CD4-positive, alpha-beta T cell treated with Interleukin-12 subunit alpha and Interleukin-12 subunit beta, for 1 hour (primary cell): ENCODE measurements at regions not wholly inside any gene's neighbourhood (a gene's known extent, or its start where the extent isn't known, plus 50 kb on each side); places are given as distances from the start of the nearest gene placed in this dataset.

Source experiments
- DNase-seq: peaks from one replicate; pipeline ENCODE4 v3.0.0-alpha.2; 2020

- no peak for DNase-seq
Measured at GRCh38 chr9:80964374-80964773, 725.0 kb downstream of the TLE1 start.

GRCh38 chr9:80957801-80958200 lies 731.5 kb downstream of the TLE1 start:
- no peak for DNase-seq

DNA sequence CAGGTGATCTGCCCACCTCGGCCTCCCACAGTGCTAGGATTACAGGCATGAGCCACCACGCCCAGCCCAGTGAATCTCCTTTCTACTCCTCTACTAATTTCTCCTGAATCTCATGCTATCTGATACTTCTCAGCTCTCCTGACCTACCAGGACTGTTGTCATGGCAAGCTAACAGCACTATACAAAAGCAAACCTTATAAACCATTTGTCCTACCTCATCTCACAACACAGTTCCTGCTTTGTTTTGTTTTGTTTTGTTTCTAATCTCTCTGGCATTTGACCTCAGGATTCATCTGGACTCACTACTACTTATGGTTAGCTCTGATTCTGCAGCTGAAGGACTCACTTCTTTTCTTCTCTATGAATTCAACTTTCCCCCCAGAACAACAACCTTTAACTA lies 734.8 kb downstream of the TLE1 start:
- DNase-seq: no peak

DNA sequence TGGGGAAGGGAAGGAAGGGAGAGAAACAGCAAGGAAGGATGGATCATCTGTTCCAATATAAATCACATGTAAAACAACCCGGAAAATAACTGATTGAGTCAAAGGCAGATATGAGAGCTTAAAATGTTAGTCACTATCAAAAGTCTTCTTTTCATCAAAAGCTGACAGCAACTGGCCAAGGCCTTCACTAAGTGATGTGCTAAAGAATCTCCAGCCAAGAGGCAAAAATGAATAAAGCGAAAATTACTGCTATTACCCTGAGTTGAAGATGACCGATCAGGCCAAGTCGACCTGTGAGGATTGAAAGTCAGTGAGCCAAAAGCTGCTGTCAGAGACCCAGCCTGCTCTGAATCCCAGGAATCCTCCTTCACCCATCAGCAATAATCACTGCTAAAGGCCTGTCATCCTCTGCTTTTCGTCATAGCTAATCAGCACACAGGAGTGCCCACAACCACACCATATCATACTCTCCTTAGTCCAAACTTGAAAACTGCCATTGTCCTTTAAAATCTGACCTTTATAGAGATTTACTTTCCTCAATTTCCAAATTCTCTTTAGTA lies 736.9 kb downstream of the TLE1 start:
- no peak for DNase-seq

GRCh38 chr9:80951675-80952074 lies 737.7 kb downstream of the TLE1 start:
- DNase-seq: no peak

DNA sequence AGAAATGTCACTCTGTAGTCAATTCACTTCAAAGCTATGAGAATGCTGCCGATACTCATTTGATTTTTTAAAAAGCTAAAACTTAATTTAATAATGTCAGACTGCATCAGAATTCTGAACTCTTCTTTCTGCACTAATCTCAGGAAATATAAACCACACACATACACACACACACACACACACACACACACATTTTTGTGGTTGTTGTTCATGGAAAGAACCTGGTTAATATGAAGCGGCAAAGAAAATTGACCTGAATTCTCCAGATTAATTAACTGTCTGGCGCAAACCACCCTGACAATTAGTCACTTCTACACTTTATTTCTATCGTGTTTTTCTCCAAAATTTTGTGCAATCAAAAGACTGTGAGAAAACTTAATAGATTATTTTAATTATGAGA lies 740.5 kb downstream of the TLE1 start:
- DNase-seq: no peak

- no peak for DNase-seq
Measured at GRCh38 chr9:80948066-80948465, 741.3 kb downstream of the TLE1 start.

DNA sequence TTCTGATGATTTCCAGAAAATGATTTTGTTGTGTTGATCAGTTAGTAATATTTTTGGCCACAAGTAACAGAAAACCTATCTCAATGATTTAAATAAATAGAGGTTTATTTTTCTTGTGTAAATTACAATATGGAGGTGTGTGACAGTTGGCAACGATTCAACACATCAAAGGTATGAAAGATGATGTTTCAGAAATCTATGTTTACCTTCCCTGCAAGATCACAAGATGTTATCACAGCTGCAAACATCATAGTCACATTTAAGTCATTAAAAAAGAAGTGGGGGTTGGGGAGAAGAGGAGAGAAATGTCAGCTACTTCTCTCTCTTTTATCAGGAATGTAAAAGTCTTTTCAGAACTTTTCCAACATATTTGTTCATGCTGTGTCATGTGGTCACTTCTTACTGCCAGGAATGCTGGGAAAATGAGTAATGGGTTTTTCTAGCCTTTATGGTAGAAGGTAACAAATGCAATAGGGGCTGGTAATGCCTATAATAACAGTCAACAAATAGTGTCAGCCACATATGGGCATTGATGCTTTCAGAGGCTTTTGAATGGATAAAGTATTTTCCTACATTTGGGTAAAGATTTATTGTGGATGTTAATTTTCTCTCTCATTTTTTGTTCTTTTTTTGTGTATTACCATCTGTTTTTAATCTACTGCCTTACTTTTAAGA lies 742.7 kb downstream of the TLE1 start:
- DNase-seq: no peak

GRCh38 chr9:80945436-80945835 lies 743.9 kb downstream of the TLE1 start:
- no peak for DNase-seq

GRCh38 chr9:80937645-80938044 lies 751.7 kb downstream of the TLE1 start:
- DNase-seq: no peak

GRCh38 chr9:80934095-80934494 lies 755.3 kb downstream of the TLE1 start:
- no peak for DNase-seq

DNA sequence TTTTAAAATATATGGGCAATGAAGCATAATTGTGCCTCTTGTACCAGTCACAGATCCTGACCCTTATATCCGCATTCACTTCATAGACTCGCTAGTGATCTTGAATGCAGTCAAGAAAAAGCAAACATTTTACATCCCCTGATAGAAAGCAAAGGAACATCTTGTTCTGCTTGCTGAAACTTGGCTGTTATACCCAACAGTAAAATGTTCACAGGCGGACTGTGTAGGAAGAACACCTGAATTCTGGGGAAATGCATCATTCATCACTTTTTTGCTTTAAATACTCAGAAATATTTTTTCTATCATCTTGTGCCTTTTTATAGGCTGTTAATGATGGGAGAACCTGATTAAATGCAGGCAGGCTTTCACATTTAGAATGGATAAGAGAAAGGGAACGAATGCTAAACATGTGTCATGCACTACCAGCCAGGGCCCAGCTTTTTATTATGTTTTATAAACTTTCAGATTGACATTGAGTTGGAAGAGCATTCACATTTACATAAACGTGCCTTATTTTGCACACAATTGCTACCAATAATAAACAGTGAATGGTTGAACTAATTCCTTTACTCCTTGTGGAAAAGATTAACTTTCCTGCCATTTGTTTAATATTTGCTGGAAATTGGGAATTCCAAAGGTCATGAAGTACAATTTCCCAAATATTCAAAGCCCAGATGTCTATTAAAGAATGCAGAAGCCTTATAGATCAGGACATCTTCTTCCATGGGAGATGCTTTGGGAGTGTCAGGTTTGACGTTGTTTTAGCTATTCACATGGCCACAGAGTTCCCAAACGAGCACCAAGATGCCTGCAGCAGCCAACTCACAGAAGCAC lies 756.2 kb downstream of the TLE1 start:
- DNase-seq: no peak

- no peak for DNase-seq
Measured at GRCh38 chr9:80932181-80932580, 757.2 kb downstream of the TLE1 start.

DNA sequence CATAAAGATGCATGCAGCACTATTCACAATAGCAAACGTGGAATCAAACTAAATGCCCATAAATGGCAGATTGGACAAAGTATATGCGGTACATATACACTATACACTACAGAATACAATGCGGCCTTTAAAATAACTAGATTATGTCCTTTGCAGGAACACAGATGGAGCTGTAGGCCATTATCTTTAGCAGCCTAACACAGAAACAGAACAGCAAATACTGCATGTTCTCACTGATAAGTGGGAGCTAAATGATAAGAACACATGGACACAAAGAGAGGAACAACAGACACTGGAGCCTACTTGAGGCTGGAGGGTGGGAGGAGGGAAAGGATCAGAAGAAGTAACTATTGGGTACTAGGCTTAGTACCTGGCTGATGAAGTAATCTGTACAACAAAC lies 758.2 kb downstream of the TLE1 start:
- no peak for DNase-seq

DNA sequence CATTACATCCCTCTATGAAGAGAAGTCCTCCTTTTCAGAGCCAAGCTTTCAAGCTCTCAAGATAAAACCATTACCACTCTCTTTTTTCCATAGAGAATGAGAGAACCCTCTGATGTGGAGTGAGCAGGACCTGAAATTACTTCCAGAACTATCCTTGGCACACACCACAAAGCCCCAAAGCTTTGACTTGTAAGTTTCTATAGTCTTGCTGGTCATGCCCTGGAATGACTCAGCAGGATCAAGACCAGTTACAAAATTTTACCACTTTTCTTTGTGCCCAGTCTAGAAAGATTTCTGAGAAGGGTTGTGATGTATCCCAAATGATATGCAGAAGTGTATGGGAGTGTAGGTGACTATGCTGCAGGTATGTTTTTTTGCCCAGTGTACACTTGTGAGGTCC lies 760.6 kb downstream of the TLE1 start:
- no peak for DNase-seq

GRCh38 chr9:80926611-80927010 lies 762.7 kb downstream of the TLE1 start:
- no peak for DNase-seq

DNA sequence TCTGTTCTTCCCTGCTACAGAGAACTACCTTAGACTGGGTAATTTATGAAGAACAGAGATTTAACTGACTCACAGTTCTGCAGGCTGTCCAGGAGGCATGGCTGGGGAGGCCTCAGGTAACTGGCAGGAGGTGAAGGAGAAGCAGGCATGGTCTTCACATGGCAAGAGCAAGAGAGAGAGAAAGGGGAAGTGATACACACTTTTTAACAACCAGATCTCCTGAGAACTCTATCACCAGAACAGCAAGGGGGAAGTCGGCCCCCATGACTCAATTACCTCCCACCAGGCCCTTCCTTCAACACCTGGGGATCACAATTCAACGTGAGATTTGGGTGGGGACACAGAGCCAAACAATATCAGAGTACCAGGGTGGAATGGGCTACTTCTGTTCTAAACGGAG lies 766.8 kb downstream of the TLE1 start:
- DNase-seq: no peak

- no peak for DNase-seq
Measured at GRCh38 chr9:80906728-80907127, 782.6 kb downstream of the TLE1 start.

GRCh38 chr9:80899208-80899607 lies 790.1 kb downstream of the TLE1 start:
- no peak for DNase-seq

DNA sequence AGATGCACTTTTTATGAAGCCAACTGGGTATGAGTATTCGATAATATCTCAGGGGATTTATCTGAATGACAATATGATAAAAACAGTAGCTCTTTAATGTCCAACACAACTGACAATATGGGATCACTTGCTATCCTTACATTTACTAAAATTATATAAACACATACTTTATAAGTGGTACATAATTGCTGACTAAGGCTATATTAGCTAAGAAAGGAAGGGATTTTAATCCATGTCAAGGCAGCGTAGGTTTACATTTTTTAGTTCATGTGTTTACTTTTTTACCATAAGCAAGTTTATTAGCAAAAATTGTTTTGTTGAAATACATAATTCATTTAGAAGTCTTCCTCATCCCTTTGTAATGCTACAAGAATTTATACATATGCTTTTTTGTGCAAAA lies 796.2 kb downstream of the TLE1 start:
- DNase-seq: no peak

GRCh38 chr9:80892703-80893102 lies 796.6 kb downstream of the TLE1 start:
- DNase-seq: no peak

DNA sequence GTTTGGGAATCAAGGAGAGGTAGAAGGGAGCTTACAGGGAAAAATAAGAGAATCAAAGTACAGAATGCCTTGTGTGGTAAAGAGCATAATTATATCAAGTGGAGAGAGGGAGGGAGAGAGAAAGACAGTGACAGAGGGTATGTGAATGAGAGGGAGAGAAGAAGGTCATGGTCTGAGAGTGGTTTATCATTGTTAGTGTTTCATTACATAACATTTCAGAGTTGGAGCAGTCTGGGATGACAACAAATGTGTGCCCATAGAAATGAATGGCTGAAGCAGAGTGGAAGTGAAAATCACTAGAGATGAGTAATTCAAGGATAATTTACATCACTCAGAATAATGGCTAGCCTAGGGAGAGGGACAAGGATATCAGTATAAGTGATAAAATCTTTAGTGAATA lies 799.2 kb downstream of the TLE1 start:
- DNase-seq: no peak

DNA sequence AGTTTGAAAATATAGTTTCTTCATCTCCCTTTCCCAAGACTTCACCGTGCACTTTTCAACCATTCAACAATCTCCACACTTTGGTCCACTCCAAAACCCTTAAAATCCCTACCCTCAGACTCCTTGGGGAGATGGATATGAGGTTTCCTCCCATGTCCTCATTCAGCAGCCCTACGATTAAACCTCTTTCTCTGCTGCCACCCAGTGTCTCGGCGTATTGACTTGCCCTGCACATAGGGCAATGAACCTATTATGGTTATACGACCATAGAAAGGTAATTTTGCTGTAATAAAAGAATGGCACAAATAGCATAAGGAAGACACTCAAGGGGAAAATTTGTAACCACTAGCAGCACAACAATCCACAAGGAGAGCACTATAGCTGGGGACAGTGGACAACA lies 803.5 kb downstream of the TLE1 start:
- DNase-seq: no peak

GRCh38 chr9:80883826-80884579 lies 805.3 kb downstream of the TLE1 start:
- no peak for DNase-seq
